IMR-90 (cell line): ENCODE measurements at regions not wholly inside any gene's neighbourhood (a gene's known extent, or its start where the extent isn't known, plus 50 kb on each side); places are given as distances from the start of the nearest gene placed in this dataset.

Source experiments
- ATAC-seq: fragments of 200-7000 bp; cut with Tn5 transposase; 2 replicates; pipeline ENCODE4 v1.9.1; 2020; ENCODE audit warnings: low read depth, mild to moderate bottlenecking, moderate library complexity
- BruUV-seq: library from RNA; stranded (reverse); fragments of 400-500 nt; replicated peaks from 2 replicates; lab custom pipeline; 2021; lab: Mats Ljungman, UMichigan
- CTCF ChIA-PET: fragments of 300-600 bp; formaldehyde crosslinking; extraction: SDS; loops from one replicate; lab custom pipeline; 2021; ENCODE audit warnings: antibody characterized with exemption; lab: Yijun Ruan, JAX
- POLR2A ChIA-PET: fragments of 300-600 bp; sonication (Branson Sonifier 250); formaldehyde crosslinking; loops from one replicate; lab custom pipeline; 2022; ENCODE audit warnings: antibody characterized with exemption; ENCODE audit not compliant: unreplicated experiment; lab: Charles Lee
- DNase-seq: peaks from one replicate; pipeline ENCODE4 v3.0.0; 2013
- H2AFZ ChIP-seq: replicated peaks from 2 replicates; pipeline ENCODE3; 2013; ENCODE audit warnings: low read length, mild to moderate bottlenecking; ENCODE audit not compliant: poor library complexity
- H2AK5ac ChIP-seq: 2 replicates; pipeline ENCODE4 v1.6.1; 2013; ENCODE audit warnings: low read depth, low read length, inconsistent platforms
- H2AK9ac ChIP-seq: replicated peaks from 2 replicates; pipeline ENCODE3; 2013; ENCODE audit warnings: mild to moderate bottlenecking, low read depth, low read length, moderate library complexity; ENCODE audit not compliant: poor library complexity
- H2BK120ac ChIP-seq: 2 replicates; pipeline ENCODE4 v1.6.1; 2013; ENCODE audit warnings: low read depth, low read length, inconsistent platforms
- H2BK15ac ChIP-seq: 3 replicates; pipeline ENCODE4 v1.6.1; 2013; ENCODE audit warnings: low read depth, low read length, inconsistent platforms
- H2BK20ac ChIP-seq: 2 replicates; pipeline ENCODE4 v1.6.1; 2013; ENCODE audit warnings: low read depth, mild to moderate bottlenecking, inconsistent platforms, low read length, moderate library complexity
- H2BK5ac ChIP-seq: 2 replicates; pipeline ENCODE4 v1.6.1; 2013; ENCODE audit warnings: mild to moderate bottlenecking, low read depth, low read length, inconsistent platforms; ENCODE audit not compliant: poor library complexity, severe bottlenecking
- H3K14ac ChIP-seq: replicated peaks from 2 replicates; pipeline ENCODE4 v1.6.1; 2013; ENCODE audit warnings: low read depth, low read length, inconsistent platforms
- H3K18ac ChIP-seq: 2 replicates; pipeline ENCODE4 v1.6.1; 2013; ENCODE audit warnings: low read depth, low read length, control low read depth
- H3K23ac ChIP-seq: 2 replicates; pipeline ENCODE4 v1.6.1; 2013; ENCODE audit warnings: low read depth, low read length, inconsistent platforms
- H3K27ac ChIP-seq: 2 replicates; pipeline ENCODE4 v1.5.1; 2013; ENCODE audit warnings: mild to moderate bottlenecking, control low read depth, low read length; ENCODE audit not compliant: insufficient read depth
- H3K27me3 ChIP-seq: 2 replicates; pipeline ENCODE4 v1.6.1; 2013; ENCODE audit warnings: low read length; ENCODE audit not compliant: control insufficient read depth, insufficient read depth
- H3K36me3 ChIP-seq: 2 replicates; pipeline ENCODE4 v1.6.1; 2013; ENCODE audit warnings: low read length, mixed read lengths; ENCODE audit not compliant: control insufficient read depth, insufficient read depth
- H3K4ac ChIP-seq: 2 replicates; pipeline ENCODE4 v1.6.1; 2013; ENCODE audit warnings: low read depth, low read length, inconsistent platforms
- H3K4me1 ChIP-seq: 2 replicates; pipeline ENCODE4 v1.6.1; 2013; ENCODE audit warnings: low read length, mixed read lengths; ENCODE audit not compliant: control insufficient read depth, insufficient read depth
- H3K4me2 ChIP-seq: 2 replicates; pipeline ENCODE4 v1.6.1; 2013; ENCODE audit warnings: low read depth, mild to moderate bottlenecking, control low read depth, low read length, moderate library complexity
- H3K4me3 ChIP-seq: 2 replicates; pipeline ENCODE4 v1.5.1; 2013; ENCODE audit warnings: low read depth, mild to moderate bottlenecking, control low read depth, low read length, moderate library complexity; ENCODE audit not compliant: insufficient read depth
- H3K56ac ChIP-seq: 2 replicates; pipeline ENCODE4 v1.6.1; 2013; ENCODE audit warnings: low read length, inconsistent platforms; ENCODE audit not compliant: insufficient read depth; ENCODE audit errors: extremely low read depth
- H3K79me1 ChIP-seq, 2 experiments: 2 replicates each; pipeline ENCODE4 v1.6.1; 2013; ENCODE audit warnings: low read length in 2 of 2, inconsistent platforms in 1 of 2, low read depth in 1 of 2
- H3K9ac ChIP-seq: 2 replicates; pipeline ENCODE4 v1.6.1; 2013; ENCODE audit warnings: low read depth, low read length, control low read depth
- H3K9me1 ChIP-seq: 2 replicates; pipeline ENCODE4 v1.6.1; 2013; ENCODE audit warnings: low read length, inconsistent platforms; ENCODE audit not compliant: insufficient read depth
- H3K9me3 ChIP-seq: 2 replicates; pipeline ENCODE4 v1.6.1; 2013; ENCODE audit warnings: low read length; ENCODE audit not compliant: control insufficient read depth, insufficient read depth
- H4K20me1 ChIP-seq: 2 replicates; pipeline ENCODE4 v1.6.1; 2013; ENCODE audit warnings: low read length, inconsistent platforms; ENCODE audit not compliant: insufficient read depth
- H4K5ac ChIP-seq: 2 replicates; pipeline ENCODE4 v1.6.1; 2013; ENCODE audit warnings: mild to moderate bottlenecking, low read depth, low read length, control low read depth
- H4K8ac ChIP-seq, 2 experiments: 2 replicates each; pipeline ENCODE4 v1.6.1; 2013; ENCODE audit warnings: low read depth in 2 of 2, low read length in 2 of 2, control low read depth in 1 of 2, inconsistent platforms in 1 of 2
- H4K91ac ChIP-seq: 2 replicates; pipeline ENCODE4 v1.6.1; 2013; ENCODE audit warnings: low read depth, low read length, inconsistent platforms; ENCODE audit not compliant: insufficient read depth
- RFX5 ChIP-seq: IDR thresholded peaks from 2 replicates; pipeline ENCODE4 v1.8.0; 2012; ENCODE audit warnings: low read depth, mild to moderate bottlenecking, low read length, moderate library complexity
- SMC3 ChIP-seq: fragments of 150-350 bp; IDR thresholded peaks from 2 replicates; pipeline ENCODE4 v1.6.1; 2016; ENCODE audit warnings: low read depth, mild to moderate bottlenecking, antibody characterized with exemption, low read length, moderate library complexity
- WGBS, 2 experiments: methylation state at CpG; one replicate each; pipeline versions ENCODE4 v1.1.5 to v1.1.7; 2013; ENCODE audit warnings: missing lambda C conversion rate in 2 of 2; ENCODE audit not compliant: insufficient read length in 1 of 2; ENCODE audit errors: extremely low coverage in 2 of 2; 5-methylcytosine and 5-hydroxymethylcytosine counted together
- dilution Hi-C: fragments of 300-500 bp; cut with HindIII; formaldehyde crosslinking; loops from one replicate; pipeline ENCODE4 v1.14.3; 2018; ENCODE audit warnings: low sequenced_read_pairs; ENCODE audit not compliant: unreplicated experiment
- in situ Hi-C: fragments of 300-500 bp; cut with MboI; formaldehyde crosslinking; loops from 3 replicates; pipeline ENCODE4 v1.14.3; 2019; ENCODE audit warnings: low sequenced_read_pairs, inconsistent platforms, mixed read lengths
- intact Hi-C: fragments of 100-400 bp; cut with micrococcal nuclease; formaldehyde crosslinking; loops from 2 replicates; pipeline ENCODE4 v1.10.0; 2022

DNA sequence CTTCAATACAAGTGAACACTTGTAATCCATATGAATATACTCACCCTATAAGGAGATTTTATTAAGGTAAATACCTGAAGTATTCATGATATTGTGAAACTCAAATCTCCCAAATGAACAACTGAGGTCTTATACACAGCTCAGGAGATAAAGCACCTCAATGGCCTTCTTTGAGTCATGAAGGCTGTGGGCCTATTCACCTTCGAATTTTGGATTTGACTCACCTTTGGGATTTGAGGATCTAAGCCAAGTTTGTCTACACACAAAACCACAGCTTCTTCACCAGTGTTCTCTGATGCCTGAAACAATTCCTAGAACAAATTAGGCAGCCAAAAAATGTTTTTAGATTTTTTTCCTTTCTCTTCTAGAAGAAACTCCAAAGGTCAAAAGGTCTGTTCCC, 194.1 kb downstream of the NUAK1 start:
- Histone ChIP-seq H3K9ac (no peak overlapping the region), H2AFZ (no peak overlapping the region), H3K14ac (no peak overlapping the region), H2BK15ac (no peak overlapping the region), H4K8ac (no peak overlapping the region), H3K9me1 (no peaks in the 10 kb centered on the region), H3K36me3 (no peaks in the 10 kb centered on the region), H3K27ac (no peak overlapping the region), H4K20me1 (no peaks in the 10 kb centered on the region), H4K5ac (no peak overlapping the region), H4K91ac (no peak overlapping the region), H3K56ac (no peak overlapping the region), H2BK20ac (no peak overlapping the region), H3K27me3 (no peaks in the 10 kb centered on the region), H3K79me1 (no peaks in the 10 kb centered on the region), H3K4me3 (no peak overlapping the region), H3K4ac (no peak overlapping the region), H3K9me3 (no peaks in the 10 kb centered on the region), H3K23ac (no peak overlapping the region), H2BK5ac (no peak overlapping the region), H2AK9ac (no peak overlapping the region), H3K4me1 (no peaks in the 10 kb centered on the region; the same call in 1 of the 2 replicates), H2AK5ac (no peak overlapping the region), H2BK120ac (no peak overlapping the region), H3K18ac (no peak overlapping the region), H3K4me2 (no peak overlapping the region)
- ATAC-seq: no peak
- no CpG with 5 or more reads among the region's 1 CpG for WGBS, 2 experiments
- intact Hi-C loops (no loop called here), dilution Hi-C loops (no loop called here), in situ Hi-C loops (no loop called here)
- TF ChIP-seq SMC3 (no peak), RFX5 (no peak)
- ChIA-PET POLR2A (interaction anchor here (0.5 kb wide), 1 partner anchor 62 kb away, joined by 3 read pairs; no protein-coding TSS in a partner anchor), CTCF (interaction anchor here (1.7 kb wide), 1 partner anchor 32 kb away, joined by 4 read pairs; no protein-coding TSS in a partner anchor)
- no peak for DNase-seq
- BruUV-seq: no TSS peak
